HK-2 (cell line): ENCODE measurements at regions not wholly inside any gene's neighbourhood (a gene's known extent, or its start where the extent isn't known, plus 50 kb on each side); places are given as distances from the start of the nearest gene placed in this dataset.
"Not testable (repeated sequence)": the region's sequence is repeated elsewhere in the genome, so short reads cannot be mapped to it uniquely, and the experiment has no call there.

Source experiments
- DNase-seq: peaks from one replicate; pipeline ENCODE4 v3.0.0-alpha.2; 2018; ENCODE audit not compliant: unreplicated experiment

- no peak for DNase-seq
Measured at GRCh38 chr3:170814822-170815221, 55.2 kb downstream of the RPL22L1 start.

DNA sequence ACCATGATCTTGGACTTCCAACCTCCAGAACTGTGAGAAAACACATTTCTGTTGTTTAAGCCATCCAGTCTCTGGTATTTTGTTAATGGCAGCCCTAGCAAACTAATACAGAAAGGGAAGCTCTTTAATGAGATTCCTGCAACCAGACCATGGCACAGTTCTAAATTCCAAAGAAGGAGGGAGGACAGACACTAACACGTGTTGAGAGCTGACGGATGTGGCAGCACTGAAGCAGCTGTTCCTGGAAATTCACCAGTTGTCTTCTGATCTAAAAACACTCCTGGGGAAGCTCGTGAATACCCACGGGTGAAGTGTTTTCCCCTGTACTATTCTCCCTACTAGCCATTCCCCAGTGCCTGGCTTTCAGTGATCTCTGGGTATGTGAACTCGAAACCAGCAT lies 56.7 kb downstream of the RPL22L1 start:
- DNase-seq = no peak

- DNase-seq = peak; percentile 79
Measured at GRCh38 chr3:170811928-170812591, 57.9 kb downstream of the RPL22L1 start.

DNA sequence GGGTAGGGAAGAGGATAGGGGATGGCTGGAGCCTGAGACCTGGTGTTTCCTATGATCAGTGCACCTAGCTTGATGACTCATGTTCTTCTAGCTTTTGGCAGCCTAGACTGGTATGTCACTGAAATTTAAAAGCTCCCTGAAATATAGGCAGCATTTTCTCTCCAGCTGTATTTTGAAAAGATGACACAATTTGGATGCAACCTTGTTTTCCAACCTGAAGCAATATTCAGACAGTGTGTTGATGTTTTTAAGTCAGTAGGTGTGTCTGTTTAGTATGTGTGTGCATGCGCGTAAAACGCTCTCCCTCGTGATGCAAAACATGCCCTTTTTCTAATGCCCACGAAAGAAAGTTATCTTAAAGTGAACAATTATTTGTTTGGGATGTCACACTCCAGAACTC lies 58.5 kb downstream of the RPL22L1 start:
- no peak for DNase-seq

GRCh38 chr3:170809975-170810357 lies 60.0 kb downstream of the RPL22L1 start:
- no peak for DNase-seq

DNA sequence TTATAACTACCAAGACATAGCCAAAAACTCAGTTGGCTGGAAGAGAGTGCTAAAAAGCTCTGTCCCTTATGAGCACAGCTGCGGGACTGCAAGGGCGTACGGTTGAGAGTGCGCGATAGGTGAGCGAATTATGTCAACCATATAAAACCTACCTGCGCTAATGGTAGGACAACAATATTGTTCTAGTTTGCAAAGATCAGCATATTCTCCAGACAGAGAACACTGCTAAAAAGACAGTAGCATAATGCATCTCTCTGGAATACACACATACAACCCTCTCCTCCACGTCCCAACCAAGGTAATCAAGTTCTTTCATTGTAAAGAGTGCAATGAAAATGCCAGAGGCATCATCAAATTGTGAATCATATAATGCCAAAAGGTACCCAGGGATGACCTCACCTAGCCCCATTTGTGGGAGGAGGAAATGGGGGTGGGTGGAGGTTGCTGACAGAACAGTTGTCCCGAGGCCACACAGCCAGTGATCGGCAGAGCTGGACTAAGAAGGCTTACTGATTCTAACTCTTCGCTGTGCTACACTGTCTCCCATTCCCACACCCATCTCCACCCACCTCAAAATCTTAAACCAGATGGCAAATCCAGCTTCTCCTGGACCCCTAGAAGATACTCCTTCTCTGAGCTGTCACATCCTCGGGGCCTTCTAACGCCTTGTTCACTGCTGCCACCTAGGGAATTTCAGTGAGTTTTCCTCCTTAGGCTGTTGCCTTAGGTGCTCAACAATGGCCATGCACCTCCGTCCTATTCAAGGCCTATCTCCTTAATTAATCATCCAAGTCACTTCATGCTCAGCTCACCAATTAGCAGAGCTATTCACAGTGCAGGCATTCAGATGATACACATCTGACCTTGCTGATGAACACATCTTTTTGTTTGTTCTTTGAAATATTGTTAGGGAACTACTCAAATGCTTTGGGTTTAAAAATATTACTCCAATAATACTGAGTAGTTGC lies 60.7 kb downstream of the RPL22L1 start:
- peak; percentile 77 for DNase-seq

GRCh38 chr3:170808041-170808440 lies 62.0 kb downstream of the RPL22L1 start:
- no peak for DNase-seq

DNA sequence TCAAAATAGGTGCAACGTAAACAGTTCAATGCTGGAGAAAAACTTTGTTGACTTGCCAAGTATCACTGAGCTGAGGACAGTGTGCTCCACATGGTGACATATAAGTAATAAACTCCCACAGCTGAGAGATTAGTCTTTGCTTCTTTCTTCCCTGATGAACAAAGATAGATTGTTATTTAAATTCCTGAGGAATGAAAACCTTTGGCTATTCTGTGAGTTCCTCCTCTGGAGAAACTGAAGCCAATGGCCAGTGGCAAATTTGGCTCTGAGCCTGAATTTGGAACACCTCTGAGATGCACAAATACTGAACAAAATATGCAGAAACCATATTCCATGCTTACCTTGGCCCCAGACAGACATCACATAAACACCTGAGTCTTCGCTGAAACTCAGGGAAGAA lies 63.3 kb downstream of the RPL22L1 start:
- DNase-seq = no peak

GRCh38 chr3:170806141-170806540 lies 63.9 kb downstream of the RPL22L1 start:
- DNase-seq = no peak

DNA sequence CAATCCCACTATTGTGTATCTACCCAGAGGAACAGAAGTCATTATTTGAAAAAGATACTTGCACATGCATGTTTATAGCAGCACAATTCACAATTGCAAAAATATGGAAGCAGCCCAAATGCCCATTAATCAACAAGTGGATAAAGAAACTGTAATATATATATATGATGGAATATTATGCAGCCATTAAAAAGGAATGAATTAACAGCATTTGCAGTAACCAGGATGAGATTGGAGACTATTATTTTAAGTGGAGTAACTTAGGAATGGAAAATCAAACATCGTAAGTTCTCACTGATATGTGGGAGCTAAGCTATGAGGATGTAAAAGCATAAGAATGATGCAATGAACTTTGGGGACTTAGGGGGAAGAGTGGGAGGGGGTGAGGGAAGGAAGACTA lies 64.7 kb downstream of the RPL22L1 start:
- not testable (repeated sequence) for DNase-seq

GRCh38 chr3:170804634-170805033 lies 65.4 kb downstream of the RPL22L1 start:
- DNase-seq = not testable (repeated sequence)

DNA sequence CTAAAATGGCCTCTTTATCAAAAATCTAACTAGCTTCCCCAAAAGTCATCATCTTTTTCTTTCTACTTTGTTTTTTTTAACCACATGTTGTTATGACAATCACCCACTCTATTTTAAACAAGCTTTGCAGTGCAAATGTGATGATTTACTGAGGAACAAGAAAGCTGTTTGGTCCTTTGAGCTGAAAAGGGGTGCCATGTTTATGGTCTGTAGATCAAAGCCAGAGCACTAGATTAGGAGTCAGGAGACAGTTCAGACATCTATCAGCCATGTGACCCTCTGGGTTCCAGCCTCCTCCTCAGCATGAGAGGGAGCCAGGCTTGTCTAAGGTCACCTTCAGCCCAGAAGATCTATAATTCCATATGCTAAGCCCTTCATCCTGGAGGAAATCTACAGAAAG lies 65.9 kb downstream of the RPL22L1 start:
- DNase-seq = no peak

- peak; percentile 70 for DNase-seq
Measured at GRCh38 chr3:170802164-170803151, 67.5 kb downstream of the RPL22L1 start.

DNA sequence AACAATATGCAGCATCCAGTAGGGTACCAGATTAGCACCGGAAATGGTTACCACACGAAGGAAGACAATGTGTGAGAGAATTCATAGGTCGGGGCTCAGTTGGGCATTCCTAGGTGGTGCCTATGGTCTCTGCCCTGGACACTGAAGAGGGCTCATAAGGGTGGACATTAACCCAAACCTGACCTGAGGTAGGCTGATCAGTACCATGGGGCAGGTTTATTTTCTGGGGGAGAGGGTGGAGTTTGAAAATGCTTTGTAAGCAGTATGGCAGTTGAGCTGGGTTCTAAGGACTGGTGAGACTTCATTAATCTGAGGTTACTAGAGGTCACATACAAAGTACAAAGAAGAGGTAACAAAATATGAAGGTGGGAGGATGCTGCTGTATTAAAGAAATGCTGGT lies 68.4 kb downstream of the RPL22L1 start:
- no peak for DNase-seq

- DNase-seq = not testable (repeated sequence)
Measured at GRCh38 chr3:170800275-170800674, 69.7 kb downstream of the RPL22L1 start.

DNA sequence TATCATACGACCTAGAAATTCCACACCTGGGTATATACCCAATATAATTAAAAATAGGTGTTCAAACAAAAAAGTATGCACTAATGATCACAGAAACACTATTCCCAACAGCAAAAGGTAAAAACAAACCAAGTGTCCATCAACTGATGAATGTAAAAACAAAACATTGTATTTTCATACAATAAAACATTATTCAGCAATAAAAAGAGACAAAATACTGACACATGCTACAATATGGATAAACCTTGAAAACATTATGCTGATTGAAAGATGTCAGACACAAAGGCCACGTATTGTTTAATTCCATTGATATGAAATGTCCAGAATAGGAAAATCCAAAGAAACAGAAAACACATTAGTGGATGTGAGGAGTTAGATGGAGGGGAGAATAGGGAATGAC lies 71.0 kb downstream of the RPL22L1 start:
- DNase-seq = no peak

DNA sequence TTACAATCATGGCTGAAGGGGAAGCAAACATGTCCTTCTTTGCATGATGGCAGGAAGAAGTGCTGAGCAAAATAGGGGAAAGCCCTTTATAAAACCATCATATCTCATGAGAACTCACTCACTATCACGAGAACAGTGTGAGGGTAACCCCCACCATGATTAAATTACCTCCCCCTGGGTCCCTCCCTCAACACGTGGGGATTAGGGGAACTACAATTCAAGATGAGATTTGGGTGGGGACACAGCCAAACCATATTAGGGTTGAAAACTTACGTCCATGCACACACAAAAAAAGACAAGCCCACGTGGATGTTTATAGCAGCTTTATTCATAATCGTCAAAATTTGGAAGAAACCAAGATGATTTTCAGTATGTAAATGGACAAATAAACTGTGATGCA lies 72.3 kb downstream of the RPL22L1 start:
- no peak for DNase-seq

- no peak for DNase-seq
Measured at GRCh38 chr3:170792471-170792870, 77.5 kb downstream of the RPL22L1 start.

DNA sequence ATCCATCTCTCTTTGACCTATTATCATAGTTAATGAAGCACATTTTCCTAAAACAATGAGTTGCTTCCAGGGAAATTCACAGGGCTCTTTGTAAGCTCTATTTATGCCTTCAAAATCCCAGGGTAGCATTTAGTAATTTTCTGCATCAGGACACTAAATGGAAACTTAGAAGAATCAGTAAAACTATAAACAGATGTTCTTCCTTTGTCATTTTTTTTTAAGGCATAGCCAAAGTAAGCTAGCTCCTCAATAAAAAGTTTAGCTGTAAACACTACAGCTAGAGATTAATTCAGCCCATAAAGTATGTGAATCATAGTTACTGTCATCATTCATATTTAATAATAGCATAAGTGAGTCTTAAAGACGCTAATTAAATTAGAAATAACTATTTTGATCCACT lies 79.3 kb downstream of the RPL22L1 start:
- no peak for DNase-seq

DNA sequence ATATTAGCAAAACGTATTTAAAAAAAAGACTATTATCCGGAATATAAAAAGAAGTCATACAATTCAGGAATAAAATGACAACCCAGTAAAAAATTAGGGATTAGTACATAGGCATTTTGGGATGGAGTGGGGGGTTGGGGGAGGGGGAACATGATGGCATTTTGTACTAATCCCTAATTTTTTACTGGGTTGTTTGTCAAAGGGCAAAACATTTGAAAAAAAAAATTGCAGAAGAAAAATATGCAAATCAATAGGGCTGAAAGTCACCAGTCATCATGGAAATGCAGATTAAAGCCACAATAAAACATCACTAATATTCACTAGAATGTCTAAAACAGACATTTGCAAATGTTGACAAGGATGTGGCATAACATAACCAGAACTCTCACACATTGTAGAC lies 82.5 kb downstream of the RPL22L1 start:
- DNase-seq = no peak

- DNase-seq = no peak
Measured at GRCh38 chr3:170785454-170785853, 84.5 kb downstream of the RPL22L1 start.

GRCh38 chr3:170784406-170784805 lies 85.6 kb downstream of the RPL22L1 start:
- DNase-seq = no peak
